Right lobe of liver (tissue), 6 donors: ENCODE measurements at regions not wholly inside any gene's neighbourhood (a gene's known extent, or its start where the extent isn't known, plus 50 kb on each side); places are given as distances from the start of the nearest gene placed in this dataset.

ENCODE experiments used
- ATAC-seq, 4 donors: fragments of 200-7000 bp; cut with Tn5 transposase; one replicate each; pipeline ENCODE4 v1.9.1; 2020; ENCODE audit warnings: mild to moderate bottlenecking in 4 of 4, moderate library complexity in 4 of 4
- DNase-seq, 3 donors: peaks; one replicate each; pipeline ENCODE4 v3.0.0-alpha.2; 2020
- H3K27ac ChIP-seq, 3 donors: fragments of 200-600 bp; one replicate each; pipeline ENCODE4 v1.8.0; 2022
- H3K27me3 ChIP-seq, 2 donors: fragments of 200-600 bp; one replicate each; pipeline ENCODE4 v1.8.0; 2022
- H3K36me3 ChIP-seq, 4 donors: fragments of 200-600 bp; sonication (generic) in 1 of 4; one replicate each; pipeline versions ENCODE4 v1.5.1 to v1.8.0; 2017 to 2022; ENCODE audit warnings: control low read depth in 1 of 4
- H3K4me1 ChIP-seq, 4 donors: fragments of 200-600 bp; sonication (generic) in 1 of 4; one replicate each; pipeline versions ENCODE4 v1.5.1 to v1.8.0; 2017 to 2022; ENCODE audit warnings: control low read depth in 1 of 4
- H3K4me3 ChIP-seq, 3 donors: fragments of 200-600 bp; one replicate each; pipeline ENCODE4 v1.8.0; 2022
- H3K9me3 ChIP-seq, 4 donors: fragments of 200-600 bp; sonication (generic) in 1 of 4; one replicate each; pipeline versions ENCODE4 v1.5.1 to v1.8.0; 2017 to 2022; ENCODE audit warnings: control low read depth in 1 of 4
- CTCF ChIP-seq, 4 donors: fragments of 200-600 bp in 3 of 4; fragments of 450-650 bp in 1 of 4; IDR thresholded peaks; one replicate each; pipeline versions ENCODE4 v1.5.1 to v1.8.0; 2016 to 2022; ENCODE audit warnings: antibody characterized with exemption in 4 of 4, mild to moderate bottlenecking in 2 of 4
- POLR2A ChIP-seq: fragments of 450-650 bp; IDR thresholded peaks from one replicate; pipeline ENCODE4 v1.6.1; 2017; ENCODE audit warnings: antibody characterized with exemption, mild to moderate bottlenecking
- WGBS: methylation state at CpG from one replicate; pipeline ENCODE4 v1.1.6; 2018; ENCODE audit warnings: low coverage, low lambda C conversion rate; ENCODE audit not compliant: insufficient coverage; ENCODE audit errors: missing lambda C conversion rate; 5-methylcytosine and 5-hydroxymethylcytosine counted together
- intact Hi-C, 2 donors: fragments of 100-400 bp; cut with DNase I; formaldehyde crosslinking; loops; one replicate each; pipeline versions ENCODE4 v1.11.2 to v1.14.1; 2022
- donor health status: DM: no; HTN: yes; CAD: no.
- donor health status: DM: no; HTN: no; CAD: no.
- donor health status: DM: no; HTN: no; CAD: no.
- donor health status: DM: no; HTN: yes; CAD: no.
- donor health status: DM: no; HTN: yes; CAD: no.

- ATAC-seq: peak; percentile 47 to 79 (median 60)
- Histone ChIP-seq H3K9me3 (no peaks in the 10 kb centered on the region), H3K36me3 (no peaks in the 10 kb centered on the region), H3K4me1 (peaks cover 0 to 39% (median 19%) of the 10 kb centered on the region in 4 donors), H3K27ac (peak overlapping the region in 2 of 3 donors; percentile 54 to 63), H3K4me3 (no peak overlapping the region), H3K27me3 (no peaks in the 10 kb centered on the region)
- DNase-seq: peak; percentile 70 to 77 (median 76)
- intact Hi-C loops: no loop called here
- no peak for TF ChIP-seq CTCF (IDR thresholded peaks at IDR 0.05)
- no peak for TF ChIP-seq POLR2A
- 16% methylated on average over 4 of the region's 10 CpGs for WGBS
Observed at GRCh38 chr9:89794918-89795317, 190.1 kb downstream of the GADD45G start.

GRCh38 chr9:89795538-89796195, 190.9 kb downstream of the GADD45G start:
- intact Hi-C loops: no loop called here
- TF ChIP-seq CTCF (IDR thresholded peaks at IDR 0.05): no peak
- Histone ChIP-seq H3K27ac (no peak overlapping the region), H3K4me3 (no peak overlapping the region), H3K27me3 (no peaks in the 10 kb centered on the region), H3K4me1 (peaks cover 0 to 41% (median 21%) of the 10 kb centered on the region in 4 donors), H3K9me3 (no peaks in the 10 kb centered on the region), H3K36me3 (no peaks in the 10 kb centered on the region)
- WGBS: 50% methylated on average over 10 of the region's 10 CpGs
- DNase-seq (no peak), ATAC-seq (no peak)

GRCh38 chr9:89796606-89797005, 191.8 kb downstream of the GADD45G start:
- WGBS: 50% methylated on average over 2 of the region's 6 CpGs
- TF ChIP-seq CTCF (IDR thresholded peaks at IDR 0.05) (no peak), POLR2A (no peak)
- Histone ChIP-seq H3K36me3 (no peaks in the 10 kb centered on the region), H3K4me3 (no peak overlapping the region), H3K9me3 (no peaks in the 10 kb centered on the region), H3K4me1 (peaks cover 0 to 41% (median 21%) of the 10 kb centered on the region in 4 donors), H3K27me3 (no peaks in the 10 kb centered on the region), H3K27ac (no peak overlapping the region)
- DNase-seq (no peak), ATAC-seq (no peak)
- intact Hi-C loops: no loop called here

- ATAC-seq: no peak
- peak overlapping the region in 1 of 3 donors; percentile 24 for H3K27ac ChIP-seq
- no peak overlapping the region for H3K4me3 ChIP-seq
- H3K4me1 ChIP-seq: peaks cover 0 to 46% (median 23%) of the 10 kb centered on the region in 4 donors
- TF ChIP-seq POLR2A (no peak), CTCF (IDR thresholded peaks at IDR 0.05) (no peak)
- H3K36me3 ChIP-seq: no peaks in the 10 kb centered on the region
- intact Hi-C loops: no loop called here
- no peaks in the 10 kb centered on the region for H3K27me3 ChIP-seq
- no peaks in the 10 kb centered on the region for H3K9me3 ChIP-seq
- 89% methylated on average over 3 of the region's 11 CpGs for WGBS
- DNase-seq: no peak
Observed at GRCh38 chr9:89797255-89797654, 192.4 kb downstream of the GADD45G start.
